ENCODE measurements at regions not wholly inside any gene's neighbourhood (a gene's known extent, or its start where the extent isn't known, plus 50 kb on each side); places are given as distances from the start of the nearest gene placed in this dataset.

GRCh38 chrX:39320165-39320564, 518.9 kb downstream of the MID1IP1 start:
- TF ChIP-seq CTCF (IDR thresholded peaks at IDR 0.05; ENCODE audit: insufficient read depth, low read length, poor library complexity, severe bottlenecking) (no peak), EZH2phosphoT487 (conservative IDR thresholded peaks at IDR 0.05; ENCODE audit: low read length) (no peak)
